OCI-LY3 (cell line): ENCODE measurements at regions not wholly inside any gene's neighbourhood (a gene's known extent, or its start where the extent isn't known, plus 50 kb on each side); places are given as distances from the start of the nearest gene placed in this dataset.

Experiments used
- EZH2phosphoT487 ChIP-seq: fragments of 200-600 bp; shearing (Covaris generic); IDR thresholded peaks from 2 replicates; pipeline ENCODE4 v1.6.1; 2018; ENCODE audit warnings: antibody characterized with exemption, mixed run types, low read depth
- TF ChIP-seq, protein P1 (sequence below): fragments of 200-600, 300-600 bp; sonication (generic); IDR thresholded peaks from 2 replicates; pipeline ENCODE4 v1.5.1; 2014; ENCODE audit warnings: antibody characterized with exemption, low read length, low read depth

DNA sequence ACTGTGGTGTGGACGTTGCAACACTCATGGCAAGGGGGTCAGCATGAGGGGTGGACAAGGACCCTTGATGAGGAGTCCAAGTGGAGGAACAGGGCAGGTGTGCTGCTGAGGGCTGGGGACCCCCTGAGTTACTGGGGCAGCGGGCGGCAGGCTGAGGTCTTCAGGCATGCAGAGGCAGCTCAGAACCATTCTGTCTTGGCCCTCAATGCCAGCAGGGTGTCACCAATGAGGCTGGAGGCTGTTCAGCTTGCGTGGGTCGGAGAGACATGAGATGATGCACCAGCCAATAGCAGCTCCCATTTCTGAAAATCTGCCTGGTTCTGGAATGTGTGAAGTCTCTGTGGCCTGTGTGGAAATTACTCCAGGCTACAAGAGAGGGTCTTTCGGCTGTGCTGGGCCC lies 105.4 kb downstream of the INHBB start:
- TF ChIP-seq EZH2phosphoT487: no peak
- TF ChIP-seq, protein P1, sequence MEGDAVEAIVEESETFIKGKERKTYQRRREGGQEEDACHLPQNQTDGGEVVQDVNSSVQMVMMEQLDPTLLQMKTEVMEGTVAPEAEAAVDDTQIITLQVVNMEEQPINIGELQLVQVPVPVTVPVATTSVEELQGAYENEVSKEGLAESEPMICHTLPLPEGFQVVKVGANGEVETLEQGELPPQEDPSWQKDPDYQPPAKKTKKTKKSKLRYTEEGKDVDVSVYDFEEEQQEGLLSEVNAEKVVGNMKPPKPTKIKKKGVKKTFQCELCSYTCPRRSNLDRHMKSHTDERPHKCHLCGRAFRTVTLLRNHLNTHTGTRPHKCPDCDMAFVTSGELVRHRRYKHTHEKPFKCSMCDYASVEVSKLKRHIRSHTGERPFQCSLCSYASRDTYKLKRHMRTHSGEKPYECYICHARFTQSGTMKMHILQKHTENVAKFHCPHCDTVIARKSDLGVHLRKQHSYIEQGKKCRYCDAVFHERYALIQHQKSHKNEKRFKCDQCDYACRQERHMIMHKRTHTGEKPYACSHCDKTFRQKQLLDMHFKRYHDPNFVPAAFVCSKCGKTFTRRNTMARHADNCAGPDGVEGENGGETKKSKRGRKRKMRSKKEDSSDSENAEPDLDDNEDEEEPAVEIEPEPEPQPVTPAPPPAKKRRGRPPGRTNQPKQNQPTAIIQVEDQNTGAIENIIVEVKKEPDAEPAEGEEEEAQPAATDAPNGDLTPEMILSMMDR: no peak
